GM18867 (cell line): ENCODE measurements at regions not wholly inside any gene's neighbourhood (a gene's known extent, or its start where the extent isn't known, plus 50 kb on each side); places are given as distances from the start of the nearest gene placed in this dataset.

Experiments
- ATAC-seq: cut with Tn5 transposase; IDR thresholded peaks from one replicate; pipeline ENCODE4 v1.9.1; 2021; ENCODE audit warnings: mild to moderate bottlenecking, moderate library complexity; ENCODE audit not compliant: unreplicated experiment

GRCh38 chr13:84418041-84418440, 535.8 kb upstream of the SLITRK1 start:
- no peak for ATAC-seq

- no peak for ATAC-seq
These were observed 535.1 kb upstream of the SLITRK1 start for GRCh38 chr13:84417416-84417815.

- ATAC-seq: no peak
These were observed 530.7 kb upstream of the SLITRK1 start for GRCh38 chr13:84413016-84413415.

GRCh38 chr13:84405286-84405685, 523.0 kb upstream of the SLITRK1 start:
- no peak for ATAC-seq

- no peak for ATAC-seq
These were observed 518.4 kb upstream of the SLITRK1 start for GRCh38 chr13:84400706-84401105.

GRCh38 chr13:84399320-84400085, 517.2 kb upstream of the SLITRK1 start:
- no peak for ATAC-seq

GRCh38 chr13:84393981-84394625, 511.8 kb upstream of the SLITRK1 start:
- ATAC-seq: no peak

- ATAC-seq: no peak
These were observed 498.6 kb upstream of the SLITRK1 start for GRCh38 chr13:84380866-84381265.

- no peak for ATAC-seq
These were observed 494.8 kb upstream of the SLITRK1 start for GRCh38 chr13:84377106-84377505.

GRCh38 chr13:84366506-84366905, 484.2 kb upstream of the SLITRK1 start:
- ATAC-seq: no peak

GRCh38 chr13:84362777-84363176, 480.5 kb upstream of the SLITRK1 start:
- no peak for ATAC-seq

- no peak for ATAC-seq
These were observed 478.5 kb upstream of the SLITRK1 start for GRCh38 chr13:84360822-84361221.

GRCh38 chr13:84358601-84359000, 476.3 kb upstream of the SLITRK1 start:
- ATAC-seq: no peak

- ATAC-seq: no peak
These were observed 470.7 kb upstream of the SLITRK1 start for GRCh38 chr13:84352946-84353345.

GRCh38 chr13:84339456-84339855, 457.2 kb upstream of the SLITRK1 start:
- no peak for ATAC-seq

GRCh38 chr13:84332346-84332745, 450.1 kb upstream of the SLITRK1 start:
- no peak for ATAC-seq

- no peak for ATAC-seq
These were observed 433.3 kb upstream of the SLITRK1 start for GRCh38 chr13:84315527-84315926.

GRCh38 chr13:84303035-84303434, 420.8 kb upstream of the SLITRK1 start:
- no peak for ATAC-seq

GRCh38 chr13:84297251-84297650, 415.0 kb upstream of the SLITRK1 start:
- no peak for ATAC-seq

GRCh38 chr13:84296401-84296800, 414.1 kb upstream of the SLITRK1 start:
- no peak for ATAC-seq

- no peak for ATAC-seq
These were observed 412.3 kb upstream of the SLITRK1 start for GRCh38 chr13:84294576-84294975.

GRCh38 chr13:84290386-84290785, 408.1 kb upstream of the SLITRK1 start:
- no peak for ATAC-seq

GRCh38 chr13:84279166-84279565, 396.9 kb upstream of the SLITRK1 start:
- ATAC-seq: no peak
